Endothelial cell (in vitro differentiated cells): ENCODE measurements at regions not wholly inside any gene's neighbourhood (a gene's known extent, or its start where the extent isn't known, plus 50 kb on each side); places are given as distances from the start of the nearest gene placed in this dataset.

ENCODE experiments used
- DNase-seq: peaks from one replicate; pipeline ENCODE4 v3.0.0; 2021; ENCODE audit warnings: low spot score
- H3K27ac Mint-ChIP-seq: one replicate; pipeline ENCODE4 v1.8.0; 2021; ENCODE audit warnings: mixed read lengths, inconsistent platforms; ENCODE audit not compliant: unreplicated experiment
- H3K27me3 Mint-ChIP-seq: one replicate; pipeline ENCODE4 v1.8.0; 2021; ENCODE audit warnings: mild to moderate bottlenecking, moderate library complexity, mixed read lengths, inconsistent platforms; ENCODE audit not compliant: unreplicated experiment
- H3K36me3 Mint-ChIP-seq: one replicate; pipeline ENCODE4 v1.8.0; 2021; ENCODE audit warnings: mild to moderate bottlenecking, low read depth, mixed read lengths, inconsistent platforms; ENCODE audit not compliant: unreplicated experiment
- H3K4me1 Mint-ChIP-seq: one replicate; pipeline ENCODE4 v1.8.0; 2021; ENCODE audit warnings: mild to moderate bottlenecking, mixed read lengths, inconsistent platforms; ENCODE audit not compliant: unreplicated experiment
- H3K4me3 Mint-ChIP-seq: one replicate; pipeline ENCODE4 v1.8.0; 2021; ENCODE audit warnings: mild to moderate bottlenecking, mixed read lengths, inconsistent platforms; ENCODE audit not compliant: unreplicated experiment
- H3K9me3 Mint-ChIP-seq: one replicate; pipeline ENCODE4 v1.8.0; 2021; ENCODE audit warnings: mixed read lengths, inconsistent platforms; ENCODE audit not compliant: unreplicated experiment
- TF ChIP-seq, protein P1 (sequence below): fragments of 200-600 bp; sonication (generic); IDR thresholded peaks from one replicate; pipeline ENCODE4 v1.5.0; 2021; ENCODE audit warnings: antibody characterized with exemption; ENCODE audit not compliant: unreplicated experiment

DNA sequence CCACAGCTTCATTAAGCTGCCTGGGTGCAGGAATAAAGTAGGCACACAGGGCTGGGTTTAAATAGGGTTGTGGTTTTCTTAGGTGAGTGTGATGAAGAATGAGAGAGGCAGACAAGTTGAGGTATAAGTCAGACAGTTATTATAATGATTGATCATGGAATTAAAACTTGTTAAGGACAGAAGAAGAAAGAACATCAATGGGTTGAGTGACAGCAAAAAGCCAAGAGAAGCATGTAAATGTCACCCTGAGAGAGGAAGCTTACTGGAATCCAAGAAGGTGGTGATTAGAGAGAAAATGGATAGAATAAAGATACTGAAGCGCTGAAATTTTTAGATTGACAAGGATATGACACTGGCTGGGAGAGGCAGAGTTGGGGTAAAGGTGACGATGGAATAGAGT is 325.2 kb upstream of the SLITRK1 start:
- Mint-ChIP-seq H3K27ac (no peak overlapping the region), H3K4me1 (no peaks in the 10 kb centered on the region), H3K36me3 (no peaks in the 10 kb centered on the region), H3K9me3 (no peaks in the 10 kb centered on the region), H3K4me3 (no peak overlapping the region), H3K27me3 (no peaks in the 10 kb centered on the region)
- TF ChIP-seq, protein P1, sequence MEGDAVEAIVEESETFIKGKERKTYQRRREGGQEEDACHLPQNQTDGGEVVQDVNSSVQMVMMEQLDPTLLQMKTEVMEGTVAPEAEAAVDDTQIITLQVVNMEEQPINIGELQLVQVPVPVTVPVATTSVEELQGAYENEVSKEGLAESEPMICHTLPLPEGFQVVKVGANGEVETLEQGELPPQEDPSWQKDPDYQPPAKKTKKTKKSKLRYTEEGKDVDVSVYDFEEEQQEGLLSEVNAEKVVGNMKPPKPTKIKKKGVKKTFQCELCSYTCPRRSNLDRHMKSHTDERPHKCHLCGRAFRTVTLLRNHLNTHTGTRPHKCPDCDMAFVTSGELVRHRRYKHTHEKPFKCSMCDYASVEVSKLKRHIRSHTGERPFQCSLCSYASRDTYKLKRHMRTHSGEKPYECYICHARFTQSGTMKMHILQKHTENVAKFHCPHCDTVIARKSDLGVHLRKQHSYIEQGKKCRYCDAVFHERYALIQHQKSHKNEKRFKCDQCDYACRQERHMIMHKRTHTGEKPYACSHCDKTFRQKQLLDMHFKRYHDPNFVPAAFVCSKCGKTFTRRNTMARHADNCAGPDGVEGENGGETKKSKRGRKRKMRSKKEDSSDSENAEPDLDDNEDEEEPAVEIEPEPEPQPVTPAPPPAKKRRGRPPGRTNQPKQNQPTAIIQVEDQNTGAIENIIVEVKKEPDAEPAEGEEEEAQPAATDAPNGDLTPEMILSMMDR, result no peak
- no peak for DNase-seq

DNA sequence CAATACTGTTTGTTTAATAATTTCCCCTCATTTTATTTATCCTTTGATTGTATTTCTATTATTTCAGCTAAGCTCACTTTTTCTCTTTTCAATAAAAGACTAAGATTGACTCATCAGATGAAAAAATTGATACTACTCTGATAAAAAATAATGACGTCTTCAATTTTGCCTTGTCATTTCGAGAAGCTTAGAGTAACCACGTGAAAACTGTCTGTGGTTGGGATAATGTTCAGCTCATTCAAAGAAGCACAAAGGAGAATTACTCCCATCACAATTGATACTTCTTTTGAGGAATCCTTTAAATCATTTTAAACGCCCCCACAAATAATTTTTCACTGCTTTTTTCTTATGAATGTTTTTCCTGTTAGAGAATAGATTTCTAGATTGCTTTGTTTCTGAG is 318.7 kb upstream of the SLITRK1 start:
- H3K9me3 Mint-ChIP-seq, result no peaks in the 10 kb centered on the region

DNA sequence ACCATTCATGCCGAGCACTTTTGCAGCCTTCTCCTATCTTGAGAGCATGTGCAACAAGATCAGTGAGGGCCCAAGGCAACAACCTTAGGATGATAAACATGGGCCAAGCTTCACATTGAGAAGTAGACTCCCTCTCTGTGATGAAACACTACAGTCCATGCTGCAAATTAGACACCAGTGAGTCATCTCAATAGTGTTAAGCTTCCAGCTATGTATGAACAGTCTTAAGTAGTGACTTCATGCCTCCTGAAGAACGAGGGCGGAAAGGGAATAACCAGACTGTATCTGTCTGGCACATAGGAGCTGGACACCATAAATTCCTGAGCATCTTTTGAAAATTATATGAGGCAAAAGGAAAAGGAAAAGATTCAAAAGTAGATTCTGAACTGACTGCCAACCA is 309.9 kb upstream of the SLITRK1 start:
- no peaks in the 10 kb centered on the region for H3K36me3 Mint-ChIP-seq
- TF ChIP-seq, protein P1, result no peak
- H3K27me3 Mint-ChIP-seq, result no peaks in the 10 kb centered on the region
- no peak overlapping the region for H3K27ac Mint-ChIP-seq
- no peaks in the 10 kb centered on the region for H3K9me3 Mint-ChIP-seq
- no peaks in the 10 kb centered on the region for H3K4me1 Mint-ChIP-seq
- no peak for DNase-seq
- H3K4me3 Mint-ChIP-seq, result no peak overlapping the region

More for the DNA sequence above, 318.7 kb upstream of the SLITRK1 start:
- Mint-ChIP-seq H3K36me3 (no peaks in the 10 kb centered on the region), H3K4me1 (no peaks in the 10 kb centered on the region), H3K27ac (no peak overlapping the region), H3K27me3 (peaks cover 2% of the 10 kb centered on the region), H3K4me3 (no peak overlapping the region)
- DNase-seq, result no peak
- TF ChIP-seq, protein P1, result no peak

DNA sequence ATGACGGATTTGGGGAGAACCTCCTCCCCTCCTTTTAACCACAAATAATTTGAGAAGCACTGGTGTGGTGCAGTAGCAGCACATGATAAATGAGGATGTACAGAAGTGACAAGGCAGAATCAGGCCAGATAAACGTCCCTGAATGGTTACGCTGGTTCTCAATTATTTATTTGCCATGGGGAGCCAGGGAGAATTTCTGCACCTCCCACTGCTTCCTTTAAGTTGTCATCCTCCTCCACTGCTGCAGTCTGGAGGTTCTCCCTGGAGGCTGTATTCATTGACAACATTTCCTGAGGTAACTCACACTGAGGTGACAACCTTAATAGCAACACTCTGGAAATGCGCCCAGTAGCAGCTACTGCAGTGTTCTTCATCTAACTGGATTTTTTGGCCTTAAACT is 308.9 kb upstream of the SLITRK1 start:
- no peak for DNase-seq
- TF ChIP-seq, protein P1, result no peak
- Mint-ChIP-seq H3K4me1 (no peaks in the 10 kb centered on the region), H3K27ac (no peak overlapping the region), H3K4me3 (no peak overlapping the region), H3K36me3 (no peaks in the 10 kb centered on the region), H3K9me3 (no peaks in the 10 kb centered on the region), H3K27me3 (no peaks in the 10 kb centered on the region)

DNA sequence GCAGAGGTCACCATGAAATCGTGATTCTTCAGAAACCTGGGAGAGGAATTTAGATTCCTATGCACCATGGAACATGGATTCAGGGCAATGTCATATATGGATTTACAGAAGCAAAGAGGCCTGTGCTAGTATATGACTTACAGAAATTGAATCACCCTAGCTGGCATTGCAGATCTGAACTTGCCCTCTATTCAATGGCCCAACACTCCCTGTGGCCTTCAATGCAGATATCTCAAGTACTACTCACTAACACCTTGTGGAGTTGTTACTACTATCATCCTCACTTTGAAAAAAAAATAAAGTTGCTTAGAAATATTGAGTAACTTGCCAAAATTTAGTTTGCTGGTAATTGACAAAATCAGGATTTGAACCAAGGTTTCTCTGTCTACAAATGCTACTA is 305.4 kb upstream of the SLITRK1 start:
- Mint-ChIP-seq H3K9me3 (no peaks in the 10 kb centered on the region), H3K4me3 (no peak overlapping the region), H3K4me1 (no peaks in the 10 kb centered on the region), H3K27ac (no peak overlapping the region), H3K27me3 (no peaks in the 10 kb centered on the region), H3K36me3 (no peaks in the 10 kb centered on the region)
- TF ChIP-seq, protein P1, result no peak
- DNase-seq, result no peak
